Right lobe of liver (tissue), 6 donors: ENCODE measurements at regions not wholly inside any gene's neighbourhood (a gene's known extent, or its start where the extent isn't known, plus 50 kb on each side); places are given as distances from the start of the nearest gene placed in this dataset.

ENCODE experiments used
- ATAC-seq, 4 donors: fragments of 200-7000 bp; cut with Tn5 transposase; one replicate each; pipeline ENCODE4 v1.9.1; 2020; ENCODE audit warnings: mild to moderate bottlenecking in 4 of 4, moderate library complexity in 4 of 4
- DNase-seq, 3 donors: peaks; one replicate each; pipeline ENCODE4 v3.0.0-alpha.2; 2020
- H3K27ac ChIP-seq, 3 donors: fragments of 200-600 bp; one replicate each; pipeline ENCODE4 v1.8.0; 2022
- H3K27me3 ChIP-seq, 2 donors: fragments of 200-600 bp; one replicate each; pipeline ENCODE4 v1.8.0; 2022
- H3K36me3 ChIP-seq, 4 donors: fragments of 200-600 bp; sonication (generic) in 1 of 4; one replicate each; pipeline versions ENCODE4 v1.5.1 to v1.8.0; 2017 to 2022; ENCODE audit warnings: control low read depth in 1 of 4
- H3K4me1 ChIP-seq, 4 donors: fragments of 200-600 bp; sonication (generic) in 1 of 4; one replicate each; pipeline versions ENCODE4 v1.5.1 to v1.8.0; 2017 to 2022; ENCODE audit warnings: control low read depth in 1 of 4
- H3K4me3 ChIP-seq, 3 donors: fragments of 200-600 bp; one replicate each; pipeline ENCODE4 v1.8.0; 2022
- H3K9me3 ChIP-seq, 4 donors: fragments of 200-600 bp; sonication (generic) in 1 of 4; one replicate each; pipeline versions ENCODE4 v1.5.1 to v1.8.0; 2017 to 2022; ENCODE audit warnings: control low read depth in 1 of 4
- CTCF ChIP-seq, 4 donors: fragments of 200-600 bp in 3 of 4; fragments of 450-650 bp in 1 of 4; IDR thresholded peaks; one replicate each; pipeline versions ENCODE4 v1.5.1 to v1.8.0; 2016 to 2022; ENCODE audit warnings: antibody characterized with exemption in 4 of 4, mild to moderate bottlenecking in 2 of 4
- POLR2A ChIP-seq: fragments of 450-650 bp; IDR thresholded peaks from one replicate; pipeline ENCODE4 v1.6.1; 2017; ENCODE audit warnings: antibody characterized with exemption, mild to moderate bottlenecking
- WGBS: methylation state at CpG from one replicate; pipeline ENCODE4 v1.1.6; 2018; ENCODE audit warnings: low coverage, low lambda C conversion rate; ENCODE audit not compliant: insufficient coverage; ENCODE audit errors: missing lambda C conversion rate; 5-methylcytosine and 5-hydroxymethylcytosine counted together
- intact Hi-C, 2 donors: fragments of 100-400 bp; cut with DNase I; formaldehyde crosslinking; loops; one replicate each; pipeline versions ENCODE4 v1.11.2 to v1.14.1; 2022
- donor health status: DM: no; HTN: yes; CAD: no.
- donor health status: DM: no; HTN: no; CAD: no.
- donor health status: DM: no; HTN: no; CAD: no.
- donor health status: DM: no; HTN: yes; CAD: no.
- donor health status: DM: no; HTN: yes; CAD: no.

DNA sequence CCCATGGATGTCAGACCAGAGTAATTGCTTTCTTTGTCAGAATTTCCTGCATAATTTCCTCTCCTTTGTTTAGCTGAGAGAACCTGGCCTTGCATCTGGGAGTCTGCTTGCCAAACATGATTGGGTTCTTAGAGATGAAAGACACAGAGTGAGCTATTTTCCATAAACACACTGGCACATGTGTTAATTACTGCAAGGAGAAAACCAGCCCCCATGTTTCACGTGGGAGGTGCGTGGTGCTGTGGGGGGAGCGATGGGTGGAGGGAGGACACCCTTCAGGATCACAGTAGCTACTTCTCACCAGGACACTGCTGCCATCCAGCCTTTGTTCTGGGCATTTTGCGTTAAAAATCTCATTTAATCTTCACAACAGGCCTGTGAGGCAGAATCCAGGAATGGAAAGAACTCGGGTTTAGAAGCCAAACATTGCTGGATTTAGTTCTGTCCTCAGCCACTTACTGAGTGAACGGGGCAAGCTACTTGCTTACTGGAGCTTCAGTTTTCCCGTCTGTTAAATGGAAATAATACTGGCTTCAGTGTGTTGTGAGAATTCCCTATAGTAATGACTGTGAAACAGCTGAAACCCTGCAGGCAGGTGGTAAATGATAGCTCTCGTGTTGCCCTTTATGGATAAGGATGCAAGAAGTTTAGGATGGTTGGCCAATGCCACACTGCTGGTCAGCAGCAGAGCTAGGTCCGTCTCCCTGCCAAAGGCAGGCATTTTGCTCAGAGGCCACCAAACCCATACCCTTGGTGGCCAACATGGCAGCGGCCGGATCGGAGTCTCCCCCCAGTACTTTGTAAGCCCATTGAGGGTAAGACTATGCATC lies 100.1 kb upstream of the ASAP2 start:
- H3K27ac ChIP-seq: no peak overlapping the region
- no peaks in the 10 kb centered on the region for H3K27me3 ChIP-seq
- intact Hi-C loops: no loop called here
- H3K9me3 ChIP-seq: no peaks in the 10 kb centered on the region
- no peaks in the 10 kb centered on the region for H3K36me3 ChIP-seq
- no peak overlapping the region for H3K4me3 ChIP-seq
- DNase-seq (peak in 1 of 3 donors; percentile 21), ATAC-seq (peak in 3 of 4 donors; percentile 18 to 77 (median 31))
- H3K4me1 ChIP-seq: no peaks in the 10 kb centered on the region
- no peak for TF ChIP-seq CTCF (IDR thresholded peaks at IDR 0.05)
- no peak for TF ChIP-seq POLR2A
- WGBS: 47% methylated on average over 7 of the region's 12 CpGs

- WGBS: 83% methylated on average over 16 of the region's 21 CpGs
- no peak overlapping the region for H3K4me3 ChIP-seq
- no peak overlapping the region for H3K27ac ChIP-seq
- no peaks in the 10 kb centered on the region for H3K36me3 ChIP-seq
- no peaks in the 10 kb centered on the region for H3K27me3 ChIP-seq
- no peaks in the 10 kb centered on the region for H3K9me3 ChIP-seq
- no peaks in the 10 kb centered on the region for H3K4me1 ChIP-seq
- no peak for TF ChIP-seq POLR2A
- intact Hi-C loops: no loop called here
- ATAC-seq (no peak), DNase-seq (no peak)
These were observed 100.8 kb upstream of the ASAP2 start for GRCh38 chr2:9105601-9106337.

- intact Hi-C loops: no loop called here
- H3K27ac ChIP-seq: no peak overlapping the region
- WGBS: 82% methylated on average over 8 of the region's 14 CpGs
These were observed 100.3 kb upstream of the MBOAT2 start for GRCh38 chr2:9103663-9104277.

DNA sequence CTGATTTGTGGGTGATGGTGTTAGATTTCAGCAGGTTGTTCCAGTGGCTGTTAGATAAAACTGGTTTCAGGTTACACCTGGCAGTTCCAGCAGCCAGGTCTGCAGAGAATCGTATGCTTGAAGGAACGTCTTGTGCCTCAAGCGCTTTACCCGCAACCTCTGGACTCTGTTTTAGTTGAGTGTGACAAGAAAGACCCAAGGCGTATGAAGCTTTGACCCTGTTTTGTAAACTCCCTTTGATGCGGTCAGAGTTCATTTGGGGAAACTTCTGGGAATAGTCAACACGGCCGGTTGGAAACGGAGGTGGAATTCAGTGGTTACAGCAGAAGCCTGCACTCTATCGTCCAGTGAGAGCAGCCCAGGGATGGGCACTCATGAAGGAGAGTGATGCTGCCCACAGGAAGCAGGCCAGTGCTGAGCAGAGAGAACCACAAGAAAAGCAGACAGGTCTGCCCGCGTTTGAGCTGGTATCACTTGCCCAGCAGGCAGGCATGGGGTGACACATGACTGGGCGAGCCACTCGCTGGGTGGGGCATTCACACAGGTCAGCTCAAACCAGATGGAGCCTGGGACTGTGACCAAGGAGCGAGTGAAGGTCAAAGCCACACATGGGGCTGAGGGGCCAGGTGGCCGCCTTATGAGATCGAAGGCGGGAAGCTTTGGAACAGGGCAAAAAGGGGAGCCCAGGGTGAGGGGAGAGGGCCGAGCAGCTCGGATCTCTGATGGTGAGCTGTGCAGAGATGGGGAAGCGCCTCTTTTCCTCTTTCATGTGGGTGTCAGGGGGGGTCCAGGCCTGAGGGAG lies 99.6 kb upstream of the MBOAT2 start:
- peak in 3 of 4 donors; percentile 16 to 39 (median 25) for ATAC-seq
- no peak overlapping the region for H3K27ac ChIP-seq

More at GRCh38 chr2:9103663-9104277, 100.3 kb upstream of the MBOAT2 start:
- ATAC-seq (no peak), DNase-seq (no peak)
- Histone ChIP-seq H3K9me3 (no peaks in the 10 kb centered on the region), H3K27me3 (no peaks in the 10 kb centered on the region), H3K4me1 (no peaks in the 10 kb centered on the region), H3K4me3 (no peak overlapping the region), H3K36me3 (no peaks in the 10 kb centered on the region)
- TF ChIP-seq POLR2A (no peak), CTCF (IDR thresholded peaks at IDR 0.05) (no peak)

More for the DNA sequence above, 99.6 kb upstream of the MBOAT2 start:
- no peak overlapping the region for H3K4me3 ChIP-seq
- no peaks in the 10 kb centered on the region for H3K27me3 ChIP-seq
- peak in 1 of 3 donors; percentile 30 for DNase-seq
- no peaks in the 10 kb centered on the region for H3K36me3 ChIP-seq
- no peaks in the 10 kb centered on the region for H3K4me1 ChIP-seq
- H3K9me3 ChIP-seq: no peaks in the 10 kb centered on the region
- intact Hi-C loops: no loop called here
- TF ChIP-seq POLR2A: no peak
- no peak for TF ChIP-seq CTCF (IDR thresholded peaks at IDR 0.05)
- WGBS: 51% methylated on average over 12 of the region's 21 CpGs
